Activated CD4-positive, alpha-beta T cell treated with anti-CD3 and anti-CD28 coated beads, Interleukin-2, amount 10 ng/mL, durations not matched to agents 7 days and 5 days (primary cell): ENCODE measurements at regions not wholly inside any gene's neighbourhood (a gene's known extent, or its start where the extent isn't known, plus 50 kb on each side); places are given as distances from the start of the nearest gene placed in this dataset.
"Not testable (repeated sequence)": the region's sequence is repeated elsewhere in the genome, so short reads cannot be mapped to it uniquely, and the experiment has no call there.

ENCODE experiments used
- CTCF ChIA-PET: fragments of 350-600 bp; sonication (Branson Sonifier 250); formaldehyde crosslinking; loops from one replicate; lab custom pipeline; 2021; ENCODE audit warnings: antibody characterized with exemption; lab: Charles Lee
- POLR2A ChIA-PET: fragments of 350-600 bp; sonication (Branson Sonifier 250); formaldehyde crosslinking; loops from one replicate; lab custom pipeline; 2021; ENCODE audit warnings: antibody characterized with exemption; lab: Charles Lee
- DNase-seq: peaks from one replicate; pipeline ENCODE4 v3.0.0-alpha.2; 2020
- H3K27ac Mint-ChIP-seq: one replicate; pipeline ENCODE4 v1.8.0; 2021; ENCODE audit warnings: mild to moderate bottlenecking, moderate library complexity, mixed read lengths
- H3K27me3 Mint-ChIP-seq: one replicate; pipeline ENCODE4 v1.8.0; 2021; ENCODE audit warnings: mixed read lengths
- H3K36me3 Mint-ChIP-seq: one replicate; pipeline ENCODE4 v1.8.0; 2021; ENCODE audit warnings: low read depth, mixed read lengths
- H3K4me1 Mint-ChIP-seq: one replicate; pipeline ENCODE4 v1.8.0; 2021; ENCODE audit warnings: mixed read lengths
- H3K4me3 Mint-ChIP-seq: one replicate; pipeline ENCODE4 v1.8.0; 2021; ENCODE audit warnings: mild to moderate bottlenecking, moderate library complexity, mixed read lengths
- H3K9me3 Mint-ChIP-seq: one replicate; pipeline ENCODE4 v1.8.0; 2021; ENCODE audit warnings: mixed read lengths

DNA sequence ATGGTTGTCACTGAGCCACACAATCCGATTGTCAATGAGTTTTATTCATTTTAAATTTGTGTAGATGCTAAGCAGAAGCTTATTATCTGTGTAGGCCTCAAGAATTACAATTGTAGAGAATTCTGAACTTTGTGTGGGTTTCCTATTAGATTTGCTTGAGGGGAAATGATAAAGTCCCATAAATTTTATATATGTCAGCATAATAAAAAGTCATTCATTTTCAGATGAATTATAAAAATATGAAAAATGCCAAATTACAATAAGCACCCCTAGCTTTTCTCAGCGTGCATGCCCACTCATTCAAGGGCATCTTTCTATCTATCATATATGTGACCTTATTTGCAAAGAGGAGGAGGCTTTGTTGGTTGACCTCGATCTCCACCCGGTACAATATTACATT lies 1041.1 kb upstream of the FOXG1 start:
- POLR2A ChIA-PET, result no interaction called here
- H3K27me3 Mint-ChIP-seq, result no peaks in the 10 kb centered on the region

DNA sequence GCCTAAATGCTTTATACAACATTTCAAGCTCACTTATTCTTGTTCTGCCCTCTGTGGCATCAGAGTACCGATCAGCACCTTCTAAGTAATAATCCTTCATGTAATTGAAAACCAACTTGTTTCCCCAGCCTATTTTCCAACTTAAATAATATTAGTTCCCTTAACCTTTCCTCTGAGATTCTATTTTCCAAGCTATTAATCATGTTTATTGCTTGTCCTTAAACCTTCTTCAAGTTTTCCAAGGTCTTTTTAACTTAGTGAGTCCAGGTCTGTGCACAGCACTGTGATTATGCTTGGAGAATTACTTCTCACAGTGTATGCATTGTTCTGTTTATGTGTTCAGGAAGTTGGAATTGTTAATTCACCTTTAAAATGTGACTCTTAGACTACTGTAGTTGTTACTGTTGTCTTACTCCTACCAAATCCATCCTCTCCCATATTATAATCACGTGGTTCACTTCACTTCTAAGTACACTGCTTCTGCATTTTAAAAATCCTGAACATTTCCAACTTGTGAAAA lies 1039.3 kb upstream of the FOXG1 start:
- no peak overlapping the region for H3K4me3 Mint-ChIP-seq
- H3K4me1 Mint-ChIP-seq, result no peaks in the 10 kb centered on the region
- peaks cover 2% of the 10 kb centered on the region for H3K9me3 Mint-ChIP-seq
- DNase-seq, result no peak
- ChIA-PET POLR2A (no interaction called here), CTCF (no interaction called here)
- no peak overlapping the region for H3K27ac Mint-ChIP-seq
- H3K36me3 Mint-ChIP-seq, result no peaks in the 10 kb centered on the region
- no peaks in the 10 kb centered on the region for H3K27me3 Mint-ChIP-seq

More for the DNA sequence above, 1041.1 kb upstream of the FOXG1 start:
- Mint-ChIP-seq H3K9me3 (peaks cover 3% of the 10 kb centered on the region), H3K4me3 (no peak overlapping the region), H3K27ac (no peak overlapping the region), H3K4me1 (no peaks in the 10 kb centered on the region), H3K36me3 (no peaks in the 10 kb centered on the region)
- CTCF ChIA-PET, result no interaction called here
- DNase-seq, result no peak

GRCh38 chr14:27730204-27730603 lies 1036.4 kb upstream of the FOXG1 start:
- DNase-seq, result no peak
- no peak overlapping the region for H3K27ac Mint-ChIP-seq
- no peaks in the 10 kb centered on the region for H3K27me3 Mint-ChIP-seq
- no peaks in the 10 kb centered on the region for H3K36me3 Mint-ChIP-seq
- H3K4me3 Mint-ChIP-seq, result no peak overlapping the region
- ChIA-PET POLR2A (no interaction called here), CTCF (no interaction called here)
- H3K4me1 Mint-ChIP-seq, result no peaks in the 10 kb centered on the region
- peaks cover 7% of the 10 kb centered on the region for H3K9me3 Mint-ChIP-seq

GRCh38 chr14:27739657-27740156 lies 1026.9 kb upstream of the FOXG1 start:
- H3K4me3 Mint-ChIP-seq, result no peak overlapping the region
- DNase-seq, result no peak
- H3K4me1 Mint-ChIP-seq, result no peaks in the 10 kb centered on the region
- no peaks in the 10 kb centered on the region for H3K27me3 Mint-ChIP-seq
- CTCF ChIA-PET, result no interaction called here
- POLR2A ChIA-PET, result no interaction called here
- no peaks in the 10 kb centered on the region for H3K36me3 Mint-ChIP-seq
- no peak overlapping the region for H3K27ac Mint-ChIP-seq
- peaks cover 17% of the 10 kb centered on the region for H3K9me3 Mint-ChIP-seq

- ChIA-PET CTCF (no interaction called here), POLR2A (no interaction called here)
- H3K36me3 Mint-ChIP-seq, result no peaks in the 10 kb centered on the region
- H3K4me1 Mint-ChIP-seq, result no peaks in the 10 kb centered on the region
- no peaks in the 10 kb centered on the region for H3K27me3 Mint-ChIP-seq
- peaks cover 6% of the 10 kb centered on the region for H3K9me3 Mint-ChIP-seq
- H3K27ac Mint-ChIP-seq, result no peak overlapping the region
- no peak overlapping the region for H3K4me3 Mint-ChIP-seq
- no peak for DNase-seq
Measured at GRCh38 chr14:27750114-27750513, 1016.5 kb upstream of the FOXG1 start.

GRCh38 chr14:27757642-27758041 lies 1008.9 kb upstream of the FOXG1 start:
- H3K4me3 Mint-ChIP-seq, H3K27me3 Mint-ChIP-seq, H3K9me3 Mint-ChIP-seq, H3K27ac Mint-ChIP-seq, H3K36me3 Mint-ChIP-seq, POLR2A ChIA-PET, CTCF ChIA-PET, DNase-seq, H3K4me1 Mint-ChIP-seq: not testable (repeated sequence)

- CTCF ChIA-PET, H3K27me3 Mint-ChIP-seq, DNase-seq, H3K27ac Mint-ChIP-seq, POLR2A ChIA-PET, H3K4me3 Mint-ChIP-seq, H3K4me1 Mint-ChIP-seq, H3K36me3 Mint-ChIP-seq: not testable (repeated sequence)
- peaks cover 18% of the 10 kb centered on the region for H3K9me3 Mint-ChIP-seq
Measured at GRCh38 chr14:27760367-27760766, 1006.2 kb upstream of the FOXG1 start.

- DNase-seq, H3K36me3 Mint-ChIP-seq, H3K27me3 Mint-ChIP-seq, H3K4me1 Mint-ChIP-seq, H3K27ac Mint-ChIP-seq, H3K4me3 Mint-ChIP-seq, CTCF ChIA-PET, POLR2A ChIA-PET: not testable (repeated sequence)
- H3K9me3 Mint-ChIP-seq, result peaks cover 13% of the 10 kb centered on the region
Measured at GRCh38 chr14:27799066-27800028, 967.2 kb upstream of the FOXG1 start.

DNA sequence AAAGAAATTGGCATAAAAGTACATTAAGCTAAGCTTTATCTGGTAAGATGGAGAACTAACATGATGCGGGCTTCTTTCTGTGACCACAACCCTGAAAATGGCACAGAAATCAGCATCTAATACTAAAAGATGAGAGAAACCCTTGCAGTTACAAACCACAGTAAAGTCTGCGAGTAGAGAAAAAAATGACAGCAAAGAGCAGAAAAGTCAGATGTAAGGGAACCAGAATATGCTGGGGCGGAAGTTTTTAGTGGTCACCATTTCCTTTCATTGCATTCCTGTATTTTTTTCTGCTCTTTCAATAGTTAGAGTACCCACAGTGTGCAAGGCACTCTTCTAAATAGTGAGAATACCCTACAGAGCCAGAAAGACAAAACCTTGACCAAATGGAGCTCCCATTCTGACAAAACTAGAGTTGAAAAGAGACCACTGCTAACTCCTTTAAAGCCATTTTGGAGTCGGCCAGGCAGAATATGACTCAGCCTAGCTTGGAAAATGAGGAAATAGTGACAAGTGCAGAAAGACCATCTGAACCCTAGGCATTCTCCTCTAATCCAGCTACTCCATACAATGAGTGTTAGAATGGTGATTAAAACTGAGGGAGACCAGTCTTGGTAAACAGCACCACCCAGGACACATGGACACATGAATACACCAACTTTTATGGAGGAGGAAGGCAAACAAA lies 948.7 kb upstream of the FOXG1 start:
- peaks cover 13% of the 10 kb centered on the region for H3K9me3 Mint-ChIP-seq
- CTCF ChIA-PET, H3K36me3 Mint-ChIP-seq, DNase-seq, H3K4me3 Mint-ChIP-seq, H3K27ac Mint-ChIP-seq, POLR2A ChIA-PET, H3K4me1 Mint-ChIP-seq, H3K27me3 Mint-ChIP-seq: not testable (repeated sequence)

DNA sequence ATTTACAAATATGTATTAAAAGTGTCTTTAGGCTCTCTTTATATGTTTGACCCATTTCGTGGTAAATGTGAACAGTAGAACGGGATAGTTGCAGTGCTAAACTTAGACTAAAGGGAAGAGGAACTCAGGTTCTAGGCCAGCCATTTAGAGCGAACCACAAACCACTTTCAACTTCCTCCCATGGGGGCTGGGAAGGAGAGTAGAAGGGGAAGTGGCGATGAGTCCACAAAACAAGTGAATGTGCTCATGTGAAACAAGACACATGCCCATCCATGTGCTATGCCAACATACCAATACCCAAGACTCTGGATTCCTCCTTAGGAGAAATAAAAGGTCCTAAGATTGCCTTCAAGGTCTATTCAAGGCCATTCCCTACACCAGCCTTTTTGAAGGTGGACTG lies 940.4 kb upstream of the FOXG1 start:
- H3K27me3 Mint-ChIP-seq, CTCF ChIA-PET, H3K4me3 Mint-ChIP-seq, DNase-seq, H3K9me3 Mint-ChIP-seq, H3K4me1 Mint-ChIP-seq, H3K36me3 Mint-ChIP-seq, H3K27ac Mint-ChIP-seq, POLR2A ChIA-PET: not testable (repeated sequence)

GRCh38 chr14:27831978-27832377 lies 934.6 kb upstream of the FOXG1 start:
- DNase-seq, H3K27me3 Mint-ChIP-seq, H3K36me3 Mint-ChIP-seq, H3K9me3 Mint-ChIP-seq, H3K4me3 Mint-ChIP-seq, POLR2A ChIA-PET, H3K4me1 Mint-ChIP-seq, CTCF ChIA-PET, H3K27ac Mint-ChIP-seq: not testable (repeated sequence)

- H3K36me3 Mint-ChIP-seq, H3K9me3 Mint-ChIP-seq, H3K27me3 Mint-ChIP-seq, H3K27ac Mint-ChIP-seq, H3K4me1 Mint-ChIP-seq, DNase-seq, H3K4me3 Mint-ChIP-seq, POLR2A ChIA-PET, CTCF ChIA-PET: not testable (repeated sequence)
Measured at GRCh38 chr14:27833001-27833400, 933.6 kb upstream of the FOXG1 start.

DNA sequence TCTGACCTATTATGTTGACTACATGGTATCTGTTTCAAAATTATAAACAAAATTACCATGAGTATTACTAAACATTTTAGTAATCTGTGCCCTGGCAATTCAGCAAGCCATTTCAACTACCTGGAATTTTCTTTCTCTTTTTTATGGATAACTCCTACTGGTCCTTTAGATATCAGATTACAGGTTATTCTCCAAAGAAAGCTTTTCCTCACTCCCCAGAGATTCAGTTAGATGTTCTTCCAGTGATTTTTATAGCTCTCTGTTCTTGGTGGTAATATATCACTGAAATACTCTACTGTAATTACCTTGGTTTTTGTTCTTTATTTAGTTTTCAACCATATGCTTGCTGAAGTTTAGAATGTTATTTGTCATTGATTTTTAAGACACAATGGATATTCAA lies 930.2 kb upstream of the FOXG1 start:
- no peak overlapping the region for H3K27ac Mint-ChIP-seq
- POLR2A ChIA-PET, result no interaction called here
- DNase-seq, result no peak
- CTCF ChIA-PET, result no interaction called here
- no peaks in the 10 kb centered on the region for H3K27me3 Mint-ChIP-seq
- no peaks in the 10 kb centered on the region for H3K36me3 Mint-ChIP-seq
- no peak overlapping the region for H3K4me3 Mint-ChIP-seq
- no peaks in the 10 kb centered on the region for H3K4me1 Mint-ChIP-seq
- H3K9me3 Mint-ChIP-seq, result no peaks in the 10 kb centered on the region
